ENCODE measurements at regions not wholly inside any gene's neighbourhood (a gene's known extent, or its start where the extent isn't known, plus 50 kb on each side); places are given as distances from the start of the nearest gene placed in this dataset.

DNA sequence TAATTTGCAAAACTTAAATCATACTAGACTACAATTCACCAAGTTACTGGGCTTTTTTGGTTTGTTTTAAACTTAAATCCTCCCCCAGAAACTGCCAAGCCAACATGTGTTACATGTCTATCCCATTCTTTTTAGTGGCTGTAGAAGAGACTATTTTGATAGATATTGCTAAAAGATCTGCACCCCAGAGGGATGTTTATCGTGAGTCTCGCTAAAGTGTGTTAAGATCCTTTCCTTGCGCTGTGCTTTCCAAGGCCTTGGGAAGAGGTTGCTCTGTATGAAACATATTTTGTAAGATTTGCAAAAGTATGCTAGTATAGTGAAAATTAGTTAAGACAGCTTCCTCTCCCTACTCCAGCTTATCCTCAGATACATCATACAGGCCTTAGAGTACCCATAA, 63.0 kb downstream of the GPX5 start:
- DNase-seq = no peak
- Histone ChIP-seq H3K36me3 (replicated peaks in 1 of 2) (no peaks in the 10 kb centered on the region), H3K27me3 (peaks cover 4% of the 10 kb centered on the region), H3K27ac (no peak overlapping the region), H3K9me3 (replicated peaks in 1 of 3) (no peaks in the 10 kb centered on the region), H3K4me3 (no peak overlapping the region), H3K4me1 (replicated peaks in 1 of 2) (peaks cover 0 to 19% of the 10 kb centered on the region in 2 donors)
- TF ChIP-seq POLR2A (IDR thresholded peaks at IDR 0.05) = no peak
- TF ChIP-seq, protein P1, sequence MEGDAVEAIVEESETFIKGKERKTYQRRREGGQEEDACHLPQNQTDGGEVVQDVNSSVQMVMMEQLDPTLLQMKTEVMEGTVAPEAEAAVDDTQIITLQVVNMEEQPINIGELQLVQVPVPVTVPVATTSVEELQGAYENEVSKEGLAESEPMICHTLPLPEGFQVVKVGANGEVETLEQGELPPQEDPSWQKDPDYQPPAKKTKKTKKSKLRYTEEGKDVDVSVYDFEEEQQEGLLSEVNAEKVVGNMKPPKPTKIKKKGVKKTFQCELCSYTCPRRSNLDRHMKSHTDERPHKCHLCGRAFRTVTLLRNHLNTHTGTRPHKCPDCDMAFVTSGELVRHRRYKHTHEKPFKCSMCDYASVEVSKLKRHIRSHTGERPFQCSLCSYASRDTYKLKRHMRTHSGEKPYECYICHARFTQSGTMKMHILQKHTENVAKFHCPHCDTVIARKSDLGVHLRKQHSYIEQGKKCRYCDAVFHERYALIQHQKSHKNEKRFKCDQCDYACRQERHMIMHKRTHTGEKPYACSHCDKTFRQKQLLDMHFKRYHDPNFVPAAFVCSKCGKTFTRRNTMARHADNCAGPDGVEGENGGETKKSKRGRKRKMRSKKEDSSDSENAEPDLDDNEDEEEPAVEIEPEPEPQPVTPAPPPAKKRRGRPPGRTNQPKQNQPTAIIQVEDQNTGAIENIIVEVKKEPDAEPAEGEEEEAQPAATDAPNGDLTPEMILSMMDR (IDR thresholded peaks at IDR 0.05) = no peak
- WGBS, 4 donors = 47 to 89% (median 65%) methylated on average over 3 of the region's 3 CpGs
- intact Hi-C loops (cut with DNase I) = no loop called here

DNA sequence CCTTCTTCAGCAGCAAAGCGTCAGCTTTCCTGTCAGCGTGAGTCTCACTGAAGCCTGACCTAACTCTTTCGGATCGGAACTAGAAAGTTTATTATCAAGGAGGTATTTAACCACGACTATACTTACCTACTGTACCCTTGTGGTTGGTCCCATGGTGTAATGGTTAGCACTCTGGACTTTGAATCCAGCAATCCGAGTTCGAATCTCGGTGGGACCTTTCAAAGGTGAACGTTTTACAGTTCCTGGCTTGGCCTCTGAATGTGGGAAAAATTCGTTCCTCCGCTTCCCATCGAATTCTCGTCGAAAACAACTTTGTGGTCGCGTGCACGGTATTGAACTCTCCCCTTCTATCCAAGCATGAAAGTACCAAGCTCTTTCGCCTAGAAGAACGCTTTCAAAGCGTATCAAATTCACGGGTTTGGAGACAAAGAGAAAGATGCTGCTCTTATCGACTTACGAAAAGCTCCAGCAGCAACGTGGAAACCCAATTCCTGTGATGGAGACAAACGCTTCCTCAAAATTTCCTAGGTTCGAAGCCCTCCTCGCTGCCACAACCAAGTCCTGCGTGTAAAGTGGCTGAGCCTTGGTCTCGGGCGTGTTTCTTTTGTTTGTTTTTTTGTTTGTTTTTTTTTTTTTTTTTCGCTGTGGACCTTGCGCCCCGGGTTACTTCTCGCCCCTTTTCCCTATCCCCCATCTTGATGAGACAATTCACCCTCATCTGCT, 63.7 kb downstream of the GPX5 start:
- intact Hi-C loops (cut with DNase I) = no loop called here
- WGBS, 4 donors = 3 to 4% (median 3%) methylated on average over 34 of the region's 34 CpGs
- H3K27me3 ChIP-seq = peaks cover 4% of the 10 kb centered on the region
- H3K4me1 ChIP-seq (replicated peaks in 1 of 2) = peaks cover 0 to 19% of the 10 kb centered on the region in 2 donors
- no peaks in the 10 kb centered on the region for H3K36me3 ChIP-seq (replicated peaks in 1 of 2)
- no peak overlapping the region for H3K4me3 ChIP-seq
- TF ChIP-seq, protein P1 (IDR thresholded peaks at IDR 0.05) = peak in 1 of 6 experiments; percentile 3
- no peak for TF ChIP-seq POLR2A (IDR thresholded peaks at IDR 0.05)
- H3K9me3 ChIP-seq (replicated peaks in 1 of 3) = no peaks in the 10 kb centered on the region
- DNase-seq = peak; percentile 23 to 77 (median 51)
- H3K27ac ChIP-seq = no peak overlapping the region

DNA sequence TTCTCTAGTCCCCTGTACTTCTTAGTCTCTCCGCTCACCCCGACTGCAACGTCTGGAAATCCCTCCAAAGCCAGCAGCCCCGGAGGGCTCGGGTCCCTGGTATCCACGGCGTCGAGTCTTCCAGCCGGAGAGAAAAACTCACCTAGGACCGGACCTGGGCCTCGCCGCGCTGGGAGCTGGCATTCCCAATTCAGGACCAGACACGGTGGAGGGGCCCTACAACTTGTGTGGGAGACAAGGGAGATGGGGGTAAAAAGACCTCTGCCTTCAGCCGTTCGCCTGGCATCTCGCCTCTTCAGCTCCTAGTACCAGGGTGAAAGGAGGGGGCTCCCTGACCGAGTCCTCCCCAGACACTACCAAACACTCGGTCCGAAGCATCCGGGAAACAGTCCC, 64.3 kb downstream of the GPX5 start:
- WGBS, 4 donors = 16 to 19% (median 18%) methylated on average over 15 to 21 of the region's 21 CpGs
- H3K9me3 ChIP-seq (replicated peaks in 1 of 3) = no peaks in the 10 kb centered on the region
- H3K4me3 ChIP-seq = no peak overlapping the region
- H3K27me3 ChIP-seq = peaks cover 4% of the 10 kb centered on the region
- H3K4me1 ChIP-seq (replicated peaks in 1 of 2) = peaks cover 0 to 19% of the 10 kb centered on the region in 2 donors
- intact Hi-C loops (cut with DNase I) = no loop called here
- DNase-seq = no peak
- no peak overlapping the region for H3K27ac ChIP-seq
- H3K36me3 ChIP-seq (replicated peaks in 1 of 2) = no peaks in the 10 kb centered on the region
- TF ChIP-seq POLR2A (IDR thresholded peaks at IDR 0.05) = no peak
- TF ChIP-seq, protein P1 (IDR thresholded peaks at IDR 0.05) = no peak

DNA sequence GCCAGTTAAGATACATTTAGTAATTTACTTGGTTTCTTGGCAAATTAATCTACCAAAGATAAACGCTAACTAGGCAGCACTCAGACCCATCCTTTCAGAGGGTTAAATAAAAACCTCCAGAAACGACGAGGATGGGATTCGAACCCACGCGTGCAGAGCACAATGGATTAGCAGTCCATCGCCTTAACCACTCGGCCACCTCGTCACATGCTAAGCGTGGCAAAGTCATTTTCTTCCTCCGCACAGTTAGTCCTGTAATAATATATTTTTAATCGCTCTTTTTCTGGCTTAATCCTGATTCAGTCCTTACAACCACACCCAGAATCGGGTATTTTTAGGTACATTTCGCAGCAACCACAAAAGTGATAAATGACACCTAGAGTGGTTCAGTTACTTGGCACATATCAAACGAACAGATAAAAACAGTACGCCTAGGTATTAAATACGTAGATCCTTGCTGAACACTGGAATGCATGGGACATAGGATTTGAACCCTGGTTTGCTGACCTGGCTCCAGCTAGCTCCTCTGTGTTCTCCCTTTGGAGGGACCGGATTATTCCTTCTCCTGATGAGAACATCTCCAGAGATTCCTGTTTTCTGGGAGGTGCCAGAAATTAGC, 71.6 kb downstream of the GPX5 start:
- 5 to 15% (median 9%) methylated on average over 18 of the region's 18 CpGs for WGBS, 4 donors
- H3K27ac ChIP-seq = no peak overlapping the region
- TF ChIP-seq, protein P1 (IDR thresholded peaks at IDR 0.05) = no peak
- no peak for TF ChIP-seq POLR2A (IDR thresholded peaks at IDR 0.05)
- H3K4me1 ChIP-seq (replicated peaks in 1 of 2) = no peaks in the 10 kb centered on the region
- DNase-seq = peak in 1 of 7 donors; percentile 48
- no peaks in the 10 kb centered on the region for H3K27me3 ChIP-seq
- peak overlapping the region in 1 of 4 donors; percentile 4 for H3K4me3 ChIP-seq
- intact Hi-C loops (cut with DNase I) = no loop called here
- H3K9me3 ChIP-seq (replicated peaks in 1 of 3) = no peaks in the 10 kb centered on the region
- no peaks in the 10 kb centered on the region for H3K36me3 ChIP-seq (replicated peaks in 1 of 2)

Data from adrenal gland (tissue), 9 donors.